ENCODE measurements at regions not wholly inside any gene's neighbourhood (a gene's known extent, or its start where the extent isn't known, plus 50 kb on each side); places are given as distances from the start of the nearest gene placed in this dataset.

DNA sequence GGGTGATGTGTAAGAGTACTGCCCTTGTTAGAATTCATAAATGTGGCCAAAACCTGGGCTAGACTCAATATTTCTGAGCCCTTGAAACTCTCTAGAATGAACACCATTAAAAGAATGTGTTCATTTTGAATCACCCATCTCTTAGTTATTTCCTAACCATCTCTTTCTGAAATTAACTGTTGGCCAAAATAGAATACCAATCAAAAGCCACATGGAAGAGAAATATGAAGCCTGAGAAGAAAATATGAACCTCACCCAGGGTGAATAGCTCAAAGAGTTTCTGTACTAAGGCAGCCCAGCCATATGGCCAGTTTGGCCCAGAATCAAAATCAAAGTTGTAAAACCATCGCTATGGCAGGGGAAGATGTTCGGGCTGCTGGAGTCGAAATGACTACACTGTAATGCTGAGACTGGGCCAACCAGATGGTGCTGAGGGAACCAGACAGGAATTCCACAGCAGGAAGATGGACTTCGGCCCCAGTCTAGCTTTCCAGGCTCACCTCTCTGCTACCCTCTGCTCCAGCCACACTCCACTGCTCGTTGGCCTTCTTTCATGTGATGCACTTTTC is 154.3 kb upstream of the ZFHX3 start:
- TF ChIP-seq, protein P1, sequence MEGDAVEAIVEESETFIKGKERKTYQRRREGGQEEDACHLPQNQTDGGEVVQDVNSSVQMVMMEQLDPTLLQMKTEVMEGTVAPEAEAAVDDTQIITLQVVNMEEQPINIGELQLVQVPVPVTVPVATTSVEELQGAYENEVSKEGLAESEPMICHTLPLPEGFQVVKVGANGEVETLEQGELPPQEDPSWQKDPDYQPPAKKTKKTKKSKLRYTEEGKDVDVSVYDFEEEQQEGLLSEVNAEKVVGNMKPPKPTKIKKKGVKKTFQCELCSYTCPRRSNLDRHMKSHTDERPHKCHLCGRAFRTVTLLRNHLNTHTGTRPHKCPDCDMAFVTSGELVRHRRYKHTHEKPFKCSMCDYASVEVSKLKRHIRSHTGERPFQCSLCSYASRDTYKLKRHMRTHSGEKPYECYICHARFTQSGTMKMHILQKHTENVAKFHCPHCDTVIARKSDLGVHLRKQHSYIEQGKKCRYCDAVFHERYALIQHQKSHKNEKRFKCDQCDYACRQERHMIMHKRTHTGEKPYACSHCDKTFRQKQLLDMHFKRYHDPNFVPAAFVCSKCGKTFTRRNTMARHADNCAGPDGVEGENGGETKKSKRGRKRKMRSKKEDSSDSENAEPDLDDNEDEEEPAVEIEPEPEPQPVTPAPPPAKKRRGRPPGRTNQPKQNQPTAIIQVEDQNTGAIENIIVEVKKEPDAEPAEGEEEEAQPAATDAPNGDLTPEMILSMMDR (IDR thresholded peaks at IDR 0.05): no peak
- TF ChIP-seq, protein P2, sequence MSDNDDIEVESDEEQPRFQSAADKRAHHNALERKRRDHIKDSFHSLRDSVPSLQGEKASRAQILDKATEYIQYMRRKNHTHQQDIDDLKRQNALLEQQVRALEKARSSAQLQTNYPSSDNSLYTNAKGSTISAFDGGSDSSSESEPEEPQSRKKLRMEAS (IDR thresholded peaks at IDR 0.05; ENCODE audit: low read depth): peak; percentile 60; the same call in 1 of the 2 replicates
- TF ChIP-seq GABPA (IDR thresholded peaks at IDR 0.05; ENCODE audit: low read depth) (no peak), YY1 (IDR thresholded peaks at IDR 0.05; ENCODE audit: low read depth) (no peak), RAD21 (IDR thresholded peaks at IDR 0.05; ENCODE audit: low read length) (no peak), CHD2 (IDR thresholded peaks at IDR 0.05; ENCODE audit: low read length, partially characterized antibody) (no peak), EZH2phosphoT487 (IDR thresholded peaks at IDR 0.05; ENCODE audit: borderline replicate concordance, low read depth) (no peak), POLR2AphosphoS5 (IDR thresholded peaks at IDR 0.05; ENCODE audit: low read depth, low read length) (peak; percentile 44; the same call in 1 of the 2 replicates), EP300 (IDR thresholded peaks at IDR 0.05; ENCODE audit: borderline replicate concordance in 1 of 2, low read depth in 1 of 2, low read length in 1 of 2) (peak in 1 of 2 experiments; percentile 80; a peak in 2 of 4 replicates), ELF1 (IDR thresholded peaks at IDR 0.05) (no peak), FOXJ3 (CRISPR knock-in tag; IDR thresholded peaks at IDR 0.05) (no peak), TAF1 (IDR thresholded peaks at IDR 0.05; ENCODE audit: borderline replicate concordance, low read depth, low read length) (no peak), RFX5 (IDR thresholded peaks at IDR 0.05; ENCODE audit: low read length) (no peak)

All from SK-N-SH (cell line).